ENCODE measurements at regions not wholly inside any gene's neighbourhood (a gene's known extent, or its start where the extent isn't known, plus 50 kb on each side); places are given as distances from the start of the nearest gene placed in this dataset.

GRCh38 chr15:96092186-96092585 lies 238.3 kb upstream of the NR2F2 start:
- no peak for FAIRE-seq

- no peak for FAIRE-seq
Observed at GRCh38 chr15:96093063-96093462, 237.4 kb upstream of the NR2F2 start.

- FAIRE-seq, result no peak
Observed at GRCh38 chr15:96097661-96098060, 232.8 kb upstream of the NR2F2 start.

DNA sequence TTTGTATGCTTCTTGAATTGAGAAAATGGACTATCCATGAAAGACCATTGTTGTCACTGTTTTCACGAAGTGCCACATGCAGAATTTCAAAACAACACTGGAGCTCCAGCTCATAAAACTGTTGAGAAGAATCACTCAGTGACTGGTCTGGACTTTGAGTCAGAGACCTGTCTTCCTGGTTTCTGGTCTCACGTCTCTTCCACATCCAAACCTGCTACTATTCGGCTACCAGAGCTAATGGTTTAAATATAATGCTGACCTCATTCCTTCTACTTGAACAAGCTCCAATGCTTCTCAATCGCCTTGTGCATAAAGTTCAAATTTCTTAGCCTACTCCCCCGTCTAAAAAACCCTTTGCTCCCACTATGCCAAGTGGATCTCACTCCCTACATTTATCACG lies 227.9 kb upstream of the NR2F2 start:
- FAIRE-seq, result no peak

- FAIRE-seq, result no peak
Observed at GRCh38 chr15:96106181-96106580, 224.3 kb upstream of the NR2F2 start.

DNA sequence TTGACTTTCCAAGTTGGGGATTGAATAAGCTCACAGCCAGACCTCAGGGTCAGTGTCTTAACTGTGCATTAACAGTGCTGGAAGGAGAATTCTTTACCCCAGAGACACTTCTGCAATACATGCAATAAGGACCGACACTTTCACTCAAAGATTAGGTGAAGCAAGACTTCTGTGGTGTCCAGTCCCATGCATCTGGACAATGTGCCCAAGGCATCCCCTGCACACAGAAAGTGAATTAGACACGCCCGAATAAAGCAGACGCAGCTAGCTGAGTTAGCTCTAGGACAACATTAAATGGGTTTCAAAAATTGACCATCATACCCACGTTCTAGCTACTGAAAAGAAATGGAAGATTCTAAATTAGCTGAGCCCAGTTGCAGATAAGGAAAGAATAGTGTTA lies 223.9 kb upstream of the NR2F2 start:
- FAIRE-seq, result no peak

DNA sequence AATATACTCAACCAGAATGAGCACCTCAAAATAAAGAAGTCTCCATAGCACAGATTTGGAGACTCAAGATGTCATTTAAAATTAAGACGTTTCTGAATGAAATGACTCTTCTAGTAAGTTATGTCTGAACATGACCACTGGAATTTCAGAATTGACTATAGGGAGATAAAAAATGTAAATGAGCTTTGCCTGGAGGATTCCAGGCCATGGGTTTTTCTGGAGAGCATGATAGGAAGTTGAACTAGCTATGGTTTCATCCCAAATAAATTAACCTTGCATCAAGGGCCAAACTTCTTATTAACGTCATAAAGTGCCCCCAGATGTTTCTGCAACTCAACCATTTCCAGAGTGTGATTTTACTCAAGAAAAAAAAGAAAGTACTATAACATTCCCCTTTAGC lies 222.6 kb upstream of the NR2F2 start:
- no peak for FAIRE-seq

DNA sequence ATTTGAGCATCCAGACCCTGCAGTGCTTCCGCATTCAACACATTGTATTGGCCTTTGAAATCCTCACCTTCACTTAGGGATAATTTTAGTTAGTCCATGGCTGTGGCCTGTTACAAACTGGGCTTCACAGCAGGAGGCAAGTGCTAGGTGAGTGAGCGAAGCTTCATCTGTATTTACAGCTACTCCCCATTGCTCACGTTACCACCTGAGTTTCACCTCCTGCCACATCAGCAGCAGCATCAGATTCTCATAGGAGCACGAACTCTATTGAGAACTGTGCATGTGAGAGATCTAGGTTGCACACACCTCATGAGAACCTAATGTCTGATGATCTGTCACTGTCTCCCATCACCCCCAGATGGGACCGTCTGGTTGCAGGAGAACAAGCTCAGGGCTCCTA lies 222.1 kb upstream of the NR2F2 start:
- no peak for FAIRE-seq

- no peak for FAIRE-seq
Observed at GRCh38 chr15:96109820-96110219, 220.7 kb upstream of the NR2F2 start.

DNA sequence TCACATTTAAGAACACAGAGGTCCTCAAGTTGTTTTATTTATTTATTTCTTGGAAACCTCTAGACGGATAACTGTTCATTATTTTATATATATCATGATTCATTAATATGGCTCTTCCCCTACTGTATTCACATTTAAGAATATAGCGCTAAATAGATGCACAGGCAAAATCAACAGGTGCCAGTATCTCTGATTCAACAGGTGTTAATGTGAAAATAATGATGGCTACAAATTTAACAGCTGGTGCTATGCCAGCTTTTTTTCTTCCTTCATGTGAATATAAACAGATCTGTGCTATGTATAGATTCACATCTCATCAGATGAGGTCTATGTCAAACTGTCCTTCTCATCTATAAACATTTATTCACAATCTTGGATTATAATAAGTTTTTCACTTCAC lies 218.5 kb upstream of the NR2F2 start:
- no peak for FAIRE-seq

- FAIRE-seq, result no peak
Observed at GRCh38 chr15:96115642-96116041, 214.9 kb upstream of the NR2F2 start.

- FAIRE-seq, result no peak
Observed at GRCh38 chr15:96117270-96117669, 213.2 kb upstream of the NR2F2 start.

DNA sequence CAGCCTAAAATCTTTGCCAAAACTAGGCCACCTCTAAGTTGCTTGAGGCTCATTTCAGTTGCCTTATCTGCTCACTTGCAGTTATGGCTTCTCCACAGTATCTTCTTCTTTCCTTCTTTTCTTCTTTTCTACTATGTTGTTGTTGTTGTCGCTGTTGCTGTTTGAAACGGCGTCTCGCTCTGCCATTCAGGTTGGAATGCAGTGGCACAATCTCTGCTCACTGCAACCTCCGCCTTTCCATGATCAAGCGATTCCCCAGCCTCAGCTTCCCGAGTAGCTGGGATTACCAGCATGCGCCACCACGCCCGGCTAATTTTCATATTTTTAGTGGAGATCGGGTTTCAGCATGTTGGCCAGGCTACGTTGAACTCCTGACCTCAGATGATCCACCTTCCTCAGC lies 210.8 kb upstream of the NR2F2 start:
- no peak for FAIRE-seq

DNA sequence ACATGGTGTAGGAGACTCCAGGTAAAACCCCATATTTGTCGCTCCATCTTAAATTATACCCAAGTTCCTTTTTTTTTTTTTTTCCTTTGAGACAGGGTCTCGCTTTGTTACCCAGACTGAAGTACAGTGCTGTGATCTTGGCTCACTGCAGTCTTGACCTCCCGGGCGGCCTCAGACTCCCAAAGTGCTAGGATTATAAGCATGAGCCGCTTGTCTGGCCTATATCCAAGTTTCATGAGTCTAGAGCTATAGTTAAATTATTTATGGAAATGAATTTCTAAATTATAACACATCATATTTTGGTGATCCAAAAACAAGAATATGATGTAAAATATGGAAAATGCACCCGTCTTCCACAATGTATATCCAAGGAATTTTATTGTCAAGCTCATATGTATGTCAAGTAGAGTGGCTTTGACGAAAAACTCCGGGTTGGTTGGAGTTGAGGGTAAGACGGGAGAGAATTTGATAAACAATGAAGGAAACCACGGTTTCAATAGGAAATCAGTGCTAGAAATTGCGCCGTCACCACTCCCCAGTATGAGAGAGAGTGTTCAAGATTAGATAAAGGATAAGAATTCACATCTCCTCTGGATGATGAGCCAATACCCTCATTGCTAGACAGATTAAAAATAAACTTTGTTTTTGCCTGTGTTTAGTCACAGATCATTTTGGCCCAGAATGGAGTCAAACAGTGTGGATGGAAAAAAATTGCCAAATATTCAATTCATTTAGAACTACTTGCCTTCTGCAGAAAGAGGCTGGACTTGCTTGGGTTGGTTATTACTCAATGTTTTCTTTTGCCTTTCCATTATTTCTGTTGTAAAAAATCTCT lies 209.2 kb upstream of the NR2F2 start:
- no peak for FAIRE-seq

DNA sequence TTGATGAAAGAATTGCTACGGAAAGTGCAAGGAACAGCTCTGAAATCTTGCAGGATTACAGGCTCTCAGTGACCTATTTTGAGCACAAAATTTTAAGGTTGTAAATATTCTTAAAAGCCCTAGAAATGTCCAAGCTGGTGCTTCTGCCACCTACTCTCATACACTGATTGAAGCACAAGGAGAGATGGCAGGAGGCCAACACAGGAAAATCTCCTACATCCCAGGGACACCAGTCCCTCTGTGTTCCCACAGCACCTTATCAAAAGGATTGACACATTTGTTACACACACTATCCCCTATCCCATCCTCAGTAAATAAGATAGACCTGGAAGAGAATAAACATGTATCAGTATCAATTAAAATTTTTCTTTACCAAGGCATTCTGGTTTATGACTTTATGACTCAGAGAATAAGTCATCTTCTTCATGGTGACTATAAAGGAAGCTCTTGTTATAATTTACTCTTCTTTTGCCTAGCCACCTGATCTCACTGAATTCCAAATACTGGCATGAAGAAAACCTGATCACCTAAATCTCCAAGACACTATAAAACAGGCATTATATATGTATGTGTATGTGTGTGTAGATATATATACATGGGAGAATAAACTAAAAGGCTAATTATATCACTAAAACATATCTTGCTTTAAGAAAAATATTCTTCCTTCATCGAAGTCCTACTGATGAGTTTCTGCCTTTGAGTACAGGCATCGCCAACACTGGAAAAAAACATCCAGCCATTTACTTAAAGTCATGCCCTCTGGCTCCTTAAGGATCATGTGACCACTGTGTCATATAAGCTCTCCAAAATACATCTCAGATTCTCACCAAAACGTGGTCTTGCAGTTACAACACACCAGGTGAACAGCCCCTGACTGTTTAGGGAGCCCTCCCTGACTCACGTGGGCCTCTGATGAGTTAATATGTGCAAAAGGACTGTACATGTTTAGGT lies 208.1 kb upstream of the NR2F2 start:
- no peak for FAIRE-seq

- no peak for FAIRE-seq
Observed at GRCh38 chr15:96123028-96123400, 207.5 kb upstream of the NR2F2 start.

DNA sequence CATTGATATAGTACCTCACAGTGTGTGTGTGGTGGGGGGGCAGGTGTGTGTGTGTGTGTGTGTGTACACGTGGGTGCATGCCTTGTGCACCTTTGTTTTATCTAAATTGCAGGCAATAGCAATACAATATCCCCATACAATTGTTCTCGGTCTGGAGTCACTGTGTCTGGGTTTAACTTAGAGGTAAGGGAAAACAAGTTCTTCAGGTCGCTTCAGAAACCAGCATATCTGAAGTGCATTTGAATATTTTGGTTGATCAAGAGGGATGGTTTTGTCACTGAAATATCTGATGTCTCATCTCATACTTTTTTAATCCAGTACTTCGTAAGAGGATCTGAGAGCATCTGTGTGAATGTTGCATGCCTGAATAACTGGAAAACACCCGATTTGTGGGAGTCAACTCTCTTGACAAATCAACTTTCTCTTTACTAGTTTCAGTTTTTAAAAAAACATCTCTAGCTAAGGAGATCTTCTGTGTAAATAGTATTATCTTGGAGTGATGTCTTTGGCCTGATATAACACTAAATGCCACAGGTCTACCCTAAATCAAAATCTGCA lies 206.8 kb upstream of the NR2F2 start:
- FAIRE-seq, result no peak

GRCh38 chr15:96124436-96124835 lies 206.1 kb upstream of the NR2F2 start:
- no peak for FAIRE-seq

DNA sequence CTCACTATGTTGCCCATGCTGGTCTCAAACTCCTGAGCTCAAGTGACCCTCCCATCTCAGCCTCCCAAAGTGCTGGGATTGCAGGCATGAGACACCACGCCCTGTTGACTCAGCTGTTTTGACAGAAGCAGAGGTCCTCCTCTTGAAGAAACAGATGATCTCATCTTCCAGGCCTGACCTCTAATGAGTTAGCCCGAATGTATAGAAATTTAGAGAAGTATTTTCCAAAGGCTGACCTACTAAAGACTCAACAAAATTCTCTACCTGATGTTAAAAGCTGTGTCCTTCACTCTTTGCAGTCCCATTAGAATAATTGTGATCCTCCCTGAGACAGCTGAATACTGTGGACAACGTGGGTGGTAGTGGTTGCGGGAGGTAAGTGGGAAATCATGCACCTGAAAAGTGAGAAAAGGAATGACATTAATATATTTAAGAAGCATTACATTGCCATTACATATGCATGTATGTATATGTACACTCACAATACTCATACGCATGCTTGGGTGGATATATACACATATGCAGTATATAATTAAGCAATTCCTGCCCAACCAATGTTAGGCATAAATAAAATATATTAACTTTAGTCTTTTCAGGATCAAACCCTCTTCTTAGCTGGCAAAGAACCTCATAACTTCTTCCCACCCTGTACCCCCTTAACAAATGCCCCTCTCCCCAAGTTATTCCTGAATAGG lies 204.6 kb upstream of the NR2F2 start:
- FAIRE-seq, result no peak

- FAIRE-seq, result no peak
Observed at GRCh38 chr15:96126859-96127258, 203.6 kb upstream of the NR2F2 start.

DNA sequence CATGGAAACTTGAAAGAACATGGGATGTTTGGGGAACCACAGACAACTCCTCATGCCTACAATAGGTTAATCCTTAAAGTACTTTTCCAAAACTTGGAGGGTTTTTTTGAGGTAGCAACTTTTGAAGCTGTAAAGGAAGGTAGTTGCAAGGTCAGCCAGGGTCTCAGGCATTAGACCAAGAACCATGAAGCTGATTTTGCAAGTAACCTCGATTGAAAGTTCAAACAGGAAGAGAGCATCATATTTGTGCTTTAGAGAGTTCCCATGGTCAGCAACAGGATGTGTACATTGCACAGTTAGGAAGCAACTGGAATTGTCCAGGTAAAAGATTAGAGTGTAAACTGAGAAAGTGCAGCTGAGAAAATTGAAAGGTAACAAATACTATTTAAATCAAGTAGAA lies 199.8 kb upstream of the NR2F2 start:
- no peak for FAIRE-seq

- no peak for FAIRE-seq
Observed at GRCh38 chr15:96132126-96132525, 198.4 kb upstream of the NR2F2 start.
